Stimulated activated CD4-positive, alpha-beta T cell treated with anti-CD3 and anti-CD28 coated beads, Interleukin-2, amount 100 ng/mL, for 4 hours (primary cell): ENCODE measurements at regions not wholly inside any gene's neighbourhood (a gene's known extent, or its start where the extent isn't known, plus 50 kb on each side); places are given as distances from the start of the nearest gene placed in this dataset.
"Not testable (repeated sequence)": the region's sequence is repeated elsewhere in the genome, so short reads cannot be mapped to it uniquely, and the experiment has no call there.

Experiments
- DNase-seq: peaks from one replicate; pipeline ENCODE4 v3.0.0-alpha.2; 2020; ENCODE audit warnings: low read depth

DNA sequence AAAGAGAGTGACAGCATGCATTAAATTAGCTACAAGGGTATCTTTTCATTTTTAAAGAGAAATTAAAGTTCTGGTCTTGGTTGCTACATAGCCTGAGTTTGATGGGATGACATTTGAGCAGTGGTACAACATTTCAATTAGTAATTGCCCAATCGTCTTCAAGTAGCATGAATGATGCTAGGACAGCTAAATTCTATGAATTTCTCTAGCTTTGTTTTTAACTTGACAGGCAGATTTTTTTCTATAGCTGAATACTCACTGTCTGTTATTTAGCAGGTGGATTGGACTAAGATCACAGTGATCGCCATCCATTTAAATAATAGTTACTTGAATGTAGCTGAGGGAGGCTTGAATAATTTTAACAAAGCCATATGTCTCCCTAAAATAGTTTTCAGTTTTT is 162.2 kb downstream of the OXSM start:
- no peak for DNase-seq

DNA sequence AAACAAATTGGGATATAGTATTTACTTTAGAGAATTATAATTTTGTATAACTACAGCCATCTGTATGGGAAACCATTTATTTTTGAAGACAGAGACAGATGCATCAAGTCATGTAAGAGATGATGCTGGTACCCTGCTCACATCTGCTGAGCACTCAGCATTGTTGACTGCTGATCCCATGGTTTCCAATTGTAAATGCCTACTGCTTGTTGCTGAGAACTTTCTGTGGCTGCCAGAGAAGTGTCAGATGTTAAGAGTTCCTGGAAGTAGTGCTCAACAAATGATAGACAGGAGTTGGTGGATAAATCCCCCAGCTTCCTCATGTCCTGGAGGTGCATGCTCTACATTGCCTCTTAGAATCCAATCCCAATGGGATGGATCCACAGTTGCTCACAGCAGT is 167.1 kb downstream of the OXSM start:
- no peak for DNase-seq

DNA sequence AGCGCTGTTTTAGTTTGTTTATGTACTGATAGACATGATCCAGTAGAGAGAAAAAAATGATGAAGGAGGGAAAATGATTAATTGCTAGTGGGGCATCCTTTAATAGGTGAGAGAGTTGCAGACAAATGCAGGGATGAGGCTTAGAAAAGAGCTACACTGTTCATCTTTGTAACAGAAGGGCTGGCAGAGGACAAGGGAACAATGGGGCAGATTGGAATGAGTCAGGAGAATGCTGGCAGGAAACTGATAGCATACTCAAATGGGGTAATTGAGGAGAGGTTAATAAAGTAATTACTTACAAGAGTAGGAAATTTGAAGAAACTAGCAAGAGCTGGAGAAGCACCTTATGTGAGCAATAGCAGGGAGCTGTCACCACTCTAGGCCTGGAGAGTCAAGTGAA is 170.9 kb downstream of the OXSM start:
- DNase-seq = no peak

DNA sequence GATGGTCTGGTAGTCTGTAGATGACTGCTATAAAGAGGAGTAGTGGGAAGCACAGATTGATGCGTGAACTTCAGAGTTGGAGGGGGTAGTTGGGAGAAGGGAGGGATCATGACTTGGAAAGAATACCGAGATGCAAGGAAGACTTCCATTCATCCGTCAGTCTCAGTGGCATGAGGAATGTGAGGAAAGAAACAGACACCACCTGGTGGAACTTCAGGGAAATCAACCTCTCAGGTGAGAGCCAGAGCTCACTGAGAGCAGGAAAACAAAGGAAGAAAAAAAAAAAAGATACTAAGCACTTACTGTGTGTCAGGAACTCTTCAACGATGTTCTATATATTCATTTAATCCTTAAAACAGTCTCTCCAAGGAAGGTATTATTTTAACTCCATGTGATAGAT is 172.4 kb downstream of the OXSM start:
- no peak for DNase-seq

DNA sequence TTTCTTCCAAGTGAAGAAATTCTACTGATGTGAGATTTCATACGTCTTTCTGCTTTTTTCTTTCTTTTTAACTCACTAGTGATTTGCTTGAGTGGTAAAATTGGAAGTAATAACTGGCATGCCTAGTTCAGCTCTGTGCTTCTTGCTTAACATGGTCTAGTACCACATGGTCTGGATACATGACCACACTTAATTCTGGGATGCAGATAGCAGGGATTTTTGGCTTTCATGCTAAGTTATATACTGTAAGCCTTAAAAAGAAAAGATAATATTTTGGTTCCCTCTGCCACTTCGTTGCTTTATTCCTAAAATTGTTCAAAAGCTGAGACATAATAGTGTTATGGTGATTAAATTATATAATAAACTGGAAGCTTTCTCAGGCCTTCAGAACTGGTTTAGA is 174.3 kb downstream of the OXSM start:
- DNase-seq = no peak

DNA sequence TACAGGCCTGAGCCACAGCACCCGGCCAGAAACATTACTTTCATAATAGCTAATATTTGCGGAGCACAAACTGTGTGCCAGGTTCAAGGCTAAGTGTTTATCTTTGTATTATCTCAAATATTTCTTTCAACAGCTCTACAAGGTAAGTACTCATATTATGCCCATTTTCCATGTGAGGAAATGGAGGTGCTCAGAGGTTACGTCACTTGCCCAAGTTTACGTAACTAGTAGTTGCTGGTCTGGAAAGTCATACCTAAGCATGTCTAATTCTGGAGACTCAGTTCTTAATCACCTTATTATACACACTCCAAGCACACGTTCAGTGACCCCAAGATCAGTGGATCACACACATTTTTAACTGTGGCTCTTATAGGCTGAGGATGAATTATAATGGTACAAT is 177.5 kb downstream of the OXSM start:
- no peak for DNase-seq

DNA sequence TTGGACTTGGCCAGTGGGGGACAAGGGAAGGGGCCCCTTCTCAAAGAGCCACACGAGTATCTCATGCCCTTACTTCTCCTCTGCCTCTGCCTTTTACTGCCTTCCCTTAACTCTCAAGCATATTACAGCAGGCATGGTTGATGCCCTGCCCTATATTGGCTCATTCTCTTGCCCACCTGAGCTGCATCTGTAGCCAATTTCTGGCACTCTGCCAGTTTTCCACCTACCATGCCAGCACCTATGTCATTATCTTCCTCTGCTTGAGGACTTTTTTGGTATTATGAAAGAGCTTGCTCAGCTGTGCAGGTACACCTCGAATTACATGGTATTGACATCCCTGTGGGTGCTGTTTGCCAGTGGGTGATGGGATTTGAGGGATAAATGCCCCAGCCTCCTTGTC is 181.8 kb downstream of the OXSM start:
- DNase-seq = no peak

DNA sequence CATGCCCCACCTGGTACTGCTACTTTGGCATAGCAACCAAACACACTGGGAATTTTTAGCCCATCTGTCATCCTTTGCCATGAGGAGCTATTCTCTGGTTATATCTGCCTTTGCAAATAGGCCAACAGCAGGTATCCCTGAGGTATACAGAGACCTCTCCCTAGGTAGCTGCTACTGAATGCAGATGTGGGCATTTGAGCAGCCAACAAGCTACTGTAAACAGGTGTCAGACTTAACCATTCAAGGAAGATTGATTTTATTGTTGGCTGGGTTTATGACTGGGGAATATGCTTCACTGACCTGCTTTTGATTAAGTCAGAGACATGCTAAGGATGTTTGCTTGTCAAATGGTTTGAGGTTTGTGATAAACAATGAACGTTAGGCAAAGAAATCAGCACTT is 183.2 kb downstream of the OXSM start:
- no peak for DNase-seq

DNA sequence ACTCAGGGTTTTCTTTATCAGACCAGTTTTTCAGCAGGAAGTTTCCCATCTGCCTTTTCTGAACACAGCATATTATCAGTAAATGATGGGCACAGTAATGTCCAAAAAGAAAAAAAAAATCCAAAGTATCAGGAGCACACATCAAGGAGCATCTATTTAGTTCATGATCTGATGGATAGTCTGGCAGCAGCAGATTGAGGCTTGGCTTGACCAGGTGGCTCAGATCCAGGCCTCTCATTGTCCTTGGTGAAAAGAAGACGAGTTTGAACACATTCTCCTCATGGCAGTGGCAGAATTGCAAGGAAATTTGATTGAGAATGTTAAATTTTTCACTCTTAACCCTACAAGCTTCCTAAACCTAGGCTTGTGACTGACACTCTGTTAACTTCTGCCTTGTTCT is 192.9 kb downstream of the OXSM start:
- no peak for DNase-seq

DNA sequence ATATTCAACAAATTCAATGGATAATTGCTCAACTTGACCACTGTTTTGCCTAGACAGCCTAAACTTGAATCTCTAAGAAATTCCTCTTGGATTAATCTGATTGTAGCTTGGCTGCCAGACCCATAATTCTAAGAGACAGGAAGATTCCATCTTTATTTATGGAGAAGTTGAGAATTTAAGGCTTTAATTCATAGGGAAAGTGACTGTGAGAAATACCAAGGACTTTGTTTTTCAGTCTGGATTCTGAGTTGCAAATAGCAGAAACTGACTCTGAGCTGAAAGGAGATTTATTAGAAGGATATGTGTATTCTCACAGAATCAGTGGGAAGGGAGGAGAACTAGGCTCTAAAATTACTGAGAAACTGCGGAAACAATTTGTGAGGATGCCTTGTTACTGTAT is 195.7 kb downstream of the OXSM start:
- DNase-seq = no peak

DNA sequence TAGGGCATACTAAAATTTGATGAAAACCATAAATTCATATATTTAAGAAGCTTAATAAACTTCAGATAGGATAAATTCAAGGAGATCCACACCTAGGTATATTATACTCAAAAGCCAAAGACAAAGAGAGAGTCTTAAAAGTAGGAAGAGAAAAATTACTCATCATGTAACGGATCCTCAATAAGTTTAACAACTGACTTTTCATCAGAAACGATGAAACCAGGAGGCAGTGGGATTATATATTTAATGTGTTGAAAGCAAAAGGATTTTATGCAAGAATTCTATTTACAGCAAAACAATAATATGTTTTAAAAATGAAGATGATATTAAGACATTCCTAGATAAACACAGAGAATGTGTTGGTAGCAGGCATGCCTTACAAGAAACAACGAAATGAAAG is 202.7 kb downstream of the OXSM start:
- DNase-seq = no peak

DNA sequence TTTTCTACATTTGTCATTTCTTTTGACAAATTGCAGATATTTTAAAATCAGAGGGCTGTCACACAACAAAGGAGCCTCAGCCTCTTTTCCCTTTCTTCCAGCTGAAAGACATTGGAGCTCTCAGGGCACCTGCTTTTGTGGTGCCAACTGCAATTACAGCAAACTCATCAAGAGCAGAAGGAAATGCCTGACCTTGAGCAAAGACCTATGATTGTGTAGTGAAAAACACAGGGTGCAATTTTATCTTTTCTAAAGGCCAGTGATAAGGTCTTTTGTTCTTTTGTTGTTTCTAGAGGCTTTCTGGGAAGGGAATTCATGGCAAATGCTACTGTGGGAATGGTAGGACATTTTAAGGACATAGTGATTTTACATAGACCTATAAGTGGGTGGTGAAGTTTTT is 214.3 kb downstream of the OXSM start:
- DNase-seq = no peak

DNA sequence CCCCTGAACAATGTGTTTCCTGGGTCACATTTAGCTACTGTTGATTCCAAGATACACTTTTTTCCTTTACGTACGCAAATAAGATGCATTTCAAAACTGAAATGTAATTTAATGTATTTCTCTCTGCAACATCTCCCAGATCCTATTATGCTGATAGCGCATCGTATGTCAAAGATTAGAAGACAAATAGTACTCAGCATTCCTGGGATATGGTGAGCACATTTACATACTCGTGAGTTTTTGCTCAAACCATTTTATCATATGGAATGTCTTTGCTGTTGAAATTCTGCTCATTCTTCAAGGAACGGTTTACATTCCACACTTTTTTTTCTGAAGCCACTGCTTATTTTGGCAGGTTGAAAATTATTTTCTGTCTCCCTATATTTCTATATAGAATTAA is 221.4 kb downstream of the OXSM start:
- no peak for DNase-seq

DNA sequence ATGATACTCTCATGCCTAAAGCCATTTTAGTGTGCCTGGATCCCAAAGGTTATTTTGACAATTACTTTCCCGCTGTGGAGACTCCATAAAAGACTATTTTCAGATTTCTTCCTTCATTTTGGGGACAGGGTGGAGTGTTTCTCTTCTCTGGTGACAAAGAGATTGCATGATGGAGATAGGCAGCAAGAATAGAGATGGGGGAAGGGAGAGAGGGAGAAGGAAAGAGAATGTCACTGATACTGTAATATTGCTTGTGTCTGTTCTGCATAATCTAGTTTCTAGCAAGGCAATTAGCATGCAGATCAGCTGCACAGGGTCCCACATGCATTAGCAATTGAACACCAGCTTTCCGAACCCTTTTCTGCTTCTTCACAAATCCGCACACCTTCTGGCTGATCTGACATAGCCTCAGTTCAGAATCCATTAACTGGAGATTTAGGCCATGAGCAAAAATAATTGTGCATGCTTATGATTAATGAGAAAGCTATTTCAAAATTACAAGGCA is 222.4 kb downstream of the OXSM start:
- DNase-seq = no peak

DNA sequence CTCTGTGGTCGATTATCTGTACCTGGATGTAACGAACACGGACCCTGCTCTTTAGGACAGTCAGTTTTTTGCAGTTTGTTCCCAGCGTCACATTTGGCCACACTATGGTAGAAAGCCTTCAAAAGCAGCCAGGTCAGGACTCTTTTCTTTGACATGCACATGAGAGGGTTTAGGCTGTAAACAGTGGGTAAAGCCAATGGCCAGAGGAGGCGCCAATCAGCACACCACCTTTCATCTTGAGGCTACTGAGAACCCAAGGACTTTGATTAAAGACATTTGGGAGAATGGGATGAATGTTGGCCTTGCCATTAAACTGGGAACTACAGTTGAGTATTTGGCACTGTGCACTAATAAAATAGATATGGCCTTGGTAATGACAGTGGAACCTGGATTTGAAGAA is 225.9 kb downstream of the OXSM start:
- no peak for DNase-seq

DNA sequence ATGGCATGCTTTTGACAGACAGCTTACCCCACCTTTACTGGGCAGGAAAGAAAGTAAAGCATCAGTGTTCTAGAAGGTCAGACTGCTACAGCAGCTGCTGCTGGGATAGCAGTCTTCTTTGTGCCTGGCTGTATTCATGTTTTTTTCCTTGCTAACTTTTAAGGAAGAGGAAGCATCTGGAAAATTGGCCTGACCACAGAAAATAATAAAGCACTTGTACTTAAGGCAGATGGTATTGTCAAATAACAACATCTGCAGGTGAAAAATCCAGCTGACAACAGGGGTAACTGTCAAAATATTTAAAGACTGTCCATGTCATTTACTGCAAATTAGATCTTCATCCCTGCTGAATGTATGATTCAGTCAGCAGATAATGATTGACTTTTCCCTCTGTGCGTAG is 229.0 kb downstream of the OXSM start:
- no peak for DNase-seq

DNA sequence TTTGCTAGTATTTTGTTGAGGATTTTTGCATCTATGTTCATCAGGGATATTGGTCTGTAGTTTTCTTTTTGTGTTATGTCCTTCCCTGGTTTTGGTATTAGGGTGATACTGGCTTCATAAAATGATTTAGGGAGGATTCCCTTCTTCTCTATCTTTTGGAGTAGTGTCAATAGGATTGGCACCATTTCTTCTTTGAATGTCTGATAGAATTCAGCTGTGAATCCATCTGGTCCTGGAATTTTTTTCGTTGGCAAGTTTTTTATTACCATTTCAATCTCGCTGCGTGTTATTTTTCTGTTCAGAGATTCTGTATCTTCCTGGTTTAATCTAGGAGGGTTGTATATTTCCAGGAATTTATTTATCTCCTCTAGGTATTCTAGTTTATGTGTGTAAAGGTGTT is 234.3 kb downstream of the OXSM start:
- DNase-seq = not testable (repeated sequence)

DNA sequence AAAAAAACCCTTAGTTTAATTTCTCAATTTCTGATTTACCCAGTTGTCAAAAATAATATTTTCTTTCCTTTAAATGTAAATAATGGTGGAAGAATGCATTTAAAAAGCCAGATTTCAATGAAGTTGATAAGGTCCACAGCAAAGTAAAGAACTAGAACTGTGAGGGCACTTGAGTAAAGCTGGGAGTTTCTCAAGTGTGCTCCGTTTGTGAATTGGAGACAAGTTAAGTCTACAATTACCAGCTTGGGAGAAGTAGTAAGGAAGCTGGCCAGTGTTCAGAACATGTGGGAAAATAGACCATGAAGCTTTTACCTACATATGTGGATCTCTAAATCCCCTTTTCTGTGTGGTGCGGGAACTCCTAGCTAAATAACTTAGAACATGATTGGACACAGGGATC is 239.4 kb downstream of the OXSM start:
- no peak for DNase-seq

DNA sequence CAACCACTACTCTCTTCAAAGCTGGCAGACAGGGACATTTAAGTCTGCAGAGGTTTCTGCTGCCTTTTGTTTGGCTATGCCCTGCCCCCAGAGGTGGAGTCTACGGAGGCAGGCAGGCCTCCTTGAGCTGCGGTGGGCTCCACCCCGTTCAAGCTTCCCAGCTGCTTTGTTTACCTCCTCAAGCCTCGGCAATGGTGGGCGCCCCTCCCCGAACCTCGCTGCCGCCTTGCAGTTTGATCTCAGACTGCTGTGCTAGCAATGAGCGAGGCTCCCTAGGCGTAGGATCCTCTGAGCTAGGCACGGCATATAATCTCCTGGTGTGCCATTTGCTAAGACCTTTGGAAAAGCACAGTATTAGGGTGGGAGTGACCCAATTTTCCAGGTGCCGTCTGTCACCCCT is 252.2 kb downstream of the OXSM start:
- DNase-seq = not testable (repeated sequence)

DNA sequence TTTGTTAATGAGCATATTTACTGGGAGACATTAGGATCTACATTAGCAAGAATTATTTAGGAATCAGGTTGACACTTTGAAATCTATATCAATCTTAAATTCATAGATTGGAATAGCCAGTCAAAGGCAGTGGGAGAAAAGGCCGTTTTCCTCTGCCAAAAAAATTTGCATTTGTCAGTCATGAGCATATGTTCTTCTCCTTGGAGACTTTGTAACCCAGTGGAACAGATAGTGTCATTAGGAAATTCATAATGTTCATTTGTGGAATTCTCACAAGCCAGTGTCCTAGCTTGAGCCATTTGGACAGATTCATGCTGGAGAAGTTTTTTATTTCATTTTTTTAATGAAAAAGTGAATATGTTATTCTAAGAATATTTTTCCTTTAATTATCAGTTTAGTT is 260.1 kb downstream of the OXSM start:
- DNase-seq = no peak

DNA sequence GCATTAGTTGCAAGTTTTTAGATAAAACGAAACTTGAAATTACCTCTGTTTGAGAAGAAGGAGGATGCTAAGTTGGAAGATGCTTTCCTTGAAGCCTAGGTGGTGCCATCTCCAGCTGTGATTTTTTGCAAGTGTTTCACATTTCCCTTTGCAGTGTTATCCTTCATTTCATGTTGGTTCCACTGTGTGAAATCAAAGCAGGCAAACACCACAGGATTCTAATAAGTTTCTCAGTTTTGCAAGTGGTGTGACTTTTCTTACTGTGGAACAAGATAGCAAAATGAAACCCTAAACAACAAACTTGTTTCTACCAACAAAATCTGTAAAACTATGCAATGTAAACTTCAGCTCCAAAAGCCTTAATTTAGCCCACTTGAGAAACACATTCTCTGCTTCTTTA is 260.9 kb downstream of the OXSM start:
- DNase-seq = no peak

DNA sequence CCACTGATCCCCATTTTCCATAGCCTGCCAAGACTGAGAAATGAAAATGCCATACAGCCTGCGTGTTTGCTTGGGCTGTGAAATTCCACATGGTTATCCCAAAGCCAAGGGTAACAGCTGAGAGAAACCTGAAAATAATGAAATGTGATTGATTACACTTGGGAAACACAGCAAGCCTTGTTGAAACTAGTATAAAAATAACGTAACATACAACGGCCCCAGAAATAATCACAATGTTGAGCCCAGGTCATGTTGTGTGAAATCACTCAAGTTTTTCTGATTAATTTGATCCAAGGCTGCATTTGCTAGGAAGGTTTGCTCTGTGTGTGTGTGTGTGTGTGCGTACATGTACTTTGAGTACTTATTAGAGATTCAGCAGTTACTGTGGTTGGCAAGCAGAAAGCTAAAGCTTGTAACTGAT is 269.0 kb downstream of the OXSM start:
- no peak for DNase-seq

DNA sequence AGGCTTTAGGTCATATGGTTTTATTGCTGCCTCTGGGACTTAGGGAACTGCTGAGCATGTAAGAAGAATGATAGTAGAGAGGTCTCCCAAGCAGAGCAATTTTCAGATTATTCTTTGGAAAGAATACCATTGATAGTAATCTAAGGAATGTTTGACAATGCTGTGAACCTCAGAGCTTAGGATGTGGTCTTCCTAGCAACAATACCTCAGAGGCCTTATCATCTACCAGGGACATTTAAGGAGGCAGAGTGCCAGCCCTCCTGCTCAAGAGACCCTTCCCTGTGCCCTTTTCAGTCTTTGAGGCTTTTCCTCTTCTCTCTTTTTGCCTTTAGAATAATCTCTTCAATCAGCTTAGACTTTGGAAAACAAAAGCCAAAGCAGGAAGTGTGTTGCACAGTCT is 272.1 kb downstream of the OXSM start:
- DNase-seq = no peak

DNA sequence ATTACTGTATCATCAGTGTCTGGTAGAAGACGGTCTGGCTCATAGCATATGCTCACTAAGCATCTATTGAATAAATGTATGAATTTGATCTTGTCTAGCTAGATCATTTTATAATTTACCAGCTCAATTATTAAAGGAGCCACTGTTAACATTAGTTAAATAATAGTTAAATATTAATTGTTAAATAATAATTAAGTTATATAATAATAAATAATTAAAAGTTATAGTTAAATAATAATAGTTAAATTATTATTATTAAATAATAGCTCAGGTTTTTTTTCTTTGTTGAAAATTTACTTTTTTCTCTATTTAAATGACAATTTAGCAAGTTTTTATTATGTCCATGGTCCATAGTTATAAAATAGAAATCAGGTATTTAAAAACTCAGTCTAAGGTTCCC is 274.4 kb downstream of the OXSM start:
- DNase-seq = no peak

DNA sequence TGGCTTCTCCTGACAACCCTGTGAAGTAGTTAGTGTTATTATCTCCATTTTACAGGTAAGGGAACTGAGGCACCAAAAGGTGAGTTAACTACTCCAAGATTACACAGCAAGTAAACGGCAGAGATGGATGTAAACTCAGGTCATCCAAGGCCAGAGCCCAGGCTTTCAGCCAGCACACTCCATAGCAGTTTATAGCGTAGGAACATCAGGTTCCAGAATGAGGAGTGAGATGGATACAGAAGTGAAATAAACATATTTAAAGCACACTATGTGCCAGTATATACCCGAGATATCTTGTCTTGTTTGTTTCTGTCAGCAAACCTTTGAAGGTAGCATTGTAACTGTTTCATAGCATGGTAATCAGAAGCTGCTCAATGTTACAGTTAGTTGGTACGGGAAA is 279.0 kb downstream of the OXSM start:
- DNase-seq = no peak
